ENCODE measurements at regions not wholly inside any gene's neighbourhood (a gene's known extent, or its start where the extent isn't known, plus 50 kb on each side); places are given as distances from the start of the nearest gene placed in this dataset.

DNA sequence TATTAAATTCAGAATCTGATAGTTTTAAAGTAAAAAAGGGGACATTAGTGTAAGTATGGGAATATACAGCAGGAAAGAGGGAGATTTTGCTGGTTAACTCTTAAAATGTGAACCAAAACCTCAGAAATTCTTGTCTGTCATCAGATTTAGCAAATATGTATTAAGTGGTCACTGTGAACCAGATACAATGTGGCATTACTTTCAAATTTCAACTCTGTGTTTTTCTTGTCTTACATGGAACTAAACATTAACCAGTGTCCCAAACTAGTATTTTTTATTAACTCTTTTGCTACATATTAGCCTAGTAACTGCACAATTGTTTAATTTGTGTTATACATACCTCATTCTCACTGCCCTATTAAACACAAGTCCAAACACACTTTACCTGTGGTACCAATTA lies 259.9 kb upstream of the RASA1 start:
- Histone ChIP-seq H3K9me2 (ENCODE audit: insufficient read depth) (no peaks in the 10 kb centered on the region), H3K4me3 (no peak overlapping the region), H3K36me3 (ENCODE audit: insufficient read depth) (no peaks in the 10 kb centered on the region), H3F3A (replicated peaks; ENCODE audit: low read depth) (no peaks in the 10 kb centered on the region), H3K4me1 (ENCODE audit: insufficient read depth) (no peaks in the 10 kb centered on the region), H3K79me2 (replicated peaks; ENCODE audit: insufficient read depth) (no peaks in the 10 kb centered on the region), H3K4me2 (no peak overlapping the region), H3K27me3 (ENCODE audit: insufficient read depth) (no peaks in the 10 kb centered on the region), H4K20me1 (replicated peaks; ENCODE audit: insufficient read depth) (no peaks in the 10 kb centered on the region), H3K27ac (ENCODE audit: low read depth) (no peak overlapping the region), H2AFZ (no peak overlapping the region)
- Mint-ChIP-seq H3K36me3 (ENCODE audit: low read depth) (no peaks in the 10 kb centered on the region), H3K27ac (no peak overlapping the region), H3K4me1 (no peaks in the 10 kb centered on the region), H3K27me3 (ENCODE audit: insufficient read depth, low read depth, poor library complexity) (no peaks in the 10 kb centered on the region), H3K9me3 (no peaks in the 10 kb centered on the region), H3K4me3 (no peak overlapping the region)
- no peak for ATAC-seq
- TF ChIP-seq EZH2 (IDR thresholded peaks at IDR 0.05; ENCODE audit: low read depth, unreplicated experiment) (no peak), EZH2phosphoT487 (IDR thresholded peaks at IDR 0.05; ENCODE audit: unreplicated experiment) (no peak), JUNB (IDR thresholded peaks at IDR 0.05; ENCODE audit: unreplicated experiment) (no peak), POLR2AphosphoS5 (IDR thresholded peaks at IDR 0.05; ENCODE audit: low read depth) (no peak), NANOG (IDR thresholded peaks at IDR 0.05; ENCODE audit: borderline replicate concordance) (no peak), ZNF331 (CRISPR knock-in tag; IDR thresholded peaks at IDR 0.05; ENCODE audit: low read depth) (no peak), CREB1 (CRISPR knock-in tag; IDR thresholded peaks at IDR 0.05; ENCODE audit: low read depth) (no peak), ZNF114 (CRISPR knock-in tag; IDR thresholded peaks at IDR 0.05) (no peak), STAT1 (IDR thresholded peaks at IDR 0.05; ENCODE audit: unreplicated experiment) (no peak)
- TF ChIP-seq, protein P1, sequence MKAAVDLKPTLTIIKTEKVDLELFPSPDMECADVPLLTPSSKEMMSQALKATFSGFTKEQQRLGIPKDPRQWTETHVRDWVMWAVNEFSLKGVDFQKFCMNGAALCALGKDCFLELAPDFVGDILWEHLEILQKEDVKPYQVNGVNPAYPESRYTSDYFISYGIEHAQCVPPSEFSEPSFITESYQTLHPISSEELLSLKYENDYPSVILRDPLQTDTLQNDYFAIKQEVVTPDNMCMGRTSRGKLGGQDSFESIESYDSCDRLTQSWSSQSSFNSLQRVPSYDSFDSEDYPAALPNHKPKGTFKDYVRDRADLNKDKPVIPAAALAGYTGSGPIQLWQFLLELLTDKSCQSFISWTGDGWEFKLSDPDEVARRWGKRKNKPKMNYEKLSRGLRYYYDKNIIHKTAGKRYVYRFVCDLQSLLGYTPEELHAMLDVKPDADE (IDR thresholded peaks at IDR 0.05): no peak
- TF ChIP-seq, protein P2, sequence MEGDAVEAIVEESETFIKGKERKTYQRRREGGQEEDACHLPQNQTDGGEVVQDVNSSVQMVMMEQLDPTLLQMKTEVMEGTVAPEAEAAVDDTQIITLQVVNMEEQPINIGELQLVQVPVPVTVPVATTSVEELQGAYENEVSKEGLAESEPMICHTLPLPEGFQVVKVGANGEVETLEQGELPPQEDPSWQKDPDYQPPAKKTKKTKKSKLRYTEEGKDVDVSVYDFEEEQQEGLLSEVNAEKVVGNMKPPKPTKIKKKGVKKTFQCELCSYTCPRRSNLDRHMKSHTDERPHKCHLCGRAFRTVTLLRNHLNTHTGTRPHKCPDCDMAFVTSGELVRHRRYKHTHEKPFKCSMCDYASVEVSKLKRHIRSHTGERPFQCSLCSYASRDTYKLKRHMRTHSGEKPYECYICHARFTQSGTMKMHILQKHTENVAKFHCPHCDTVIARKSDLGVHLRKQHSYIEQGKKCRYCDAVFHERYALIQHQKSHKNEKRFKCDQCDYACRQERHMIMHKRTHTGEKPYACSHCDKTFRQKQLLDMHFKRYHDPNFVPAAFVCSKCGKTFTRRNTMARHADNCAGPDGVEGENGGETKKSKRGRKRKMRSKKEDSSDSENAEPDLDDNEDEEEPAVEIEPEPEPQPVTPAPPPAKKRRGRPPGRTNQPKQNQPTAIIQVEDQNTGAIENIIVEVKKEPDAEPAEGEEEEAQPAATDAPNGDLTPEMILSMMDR (conservative IDR thresholded peaks at IDR 0.05; ENCODE audit: low read depth in 2 of 2): no peak
- TF ChIP-seq, protein P3, sequence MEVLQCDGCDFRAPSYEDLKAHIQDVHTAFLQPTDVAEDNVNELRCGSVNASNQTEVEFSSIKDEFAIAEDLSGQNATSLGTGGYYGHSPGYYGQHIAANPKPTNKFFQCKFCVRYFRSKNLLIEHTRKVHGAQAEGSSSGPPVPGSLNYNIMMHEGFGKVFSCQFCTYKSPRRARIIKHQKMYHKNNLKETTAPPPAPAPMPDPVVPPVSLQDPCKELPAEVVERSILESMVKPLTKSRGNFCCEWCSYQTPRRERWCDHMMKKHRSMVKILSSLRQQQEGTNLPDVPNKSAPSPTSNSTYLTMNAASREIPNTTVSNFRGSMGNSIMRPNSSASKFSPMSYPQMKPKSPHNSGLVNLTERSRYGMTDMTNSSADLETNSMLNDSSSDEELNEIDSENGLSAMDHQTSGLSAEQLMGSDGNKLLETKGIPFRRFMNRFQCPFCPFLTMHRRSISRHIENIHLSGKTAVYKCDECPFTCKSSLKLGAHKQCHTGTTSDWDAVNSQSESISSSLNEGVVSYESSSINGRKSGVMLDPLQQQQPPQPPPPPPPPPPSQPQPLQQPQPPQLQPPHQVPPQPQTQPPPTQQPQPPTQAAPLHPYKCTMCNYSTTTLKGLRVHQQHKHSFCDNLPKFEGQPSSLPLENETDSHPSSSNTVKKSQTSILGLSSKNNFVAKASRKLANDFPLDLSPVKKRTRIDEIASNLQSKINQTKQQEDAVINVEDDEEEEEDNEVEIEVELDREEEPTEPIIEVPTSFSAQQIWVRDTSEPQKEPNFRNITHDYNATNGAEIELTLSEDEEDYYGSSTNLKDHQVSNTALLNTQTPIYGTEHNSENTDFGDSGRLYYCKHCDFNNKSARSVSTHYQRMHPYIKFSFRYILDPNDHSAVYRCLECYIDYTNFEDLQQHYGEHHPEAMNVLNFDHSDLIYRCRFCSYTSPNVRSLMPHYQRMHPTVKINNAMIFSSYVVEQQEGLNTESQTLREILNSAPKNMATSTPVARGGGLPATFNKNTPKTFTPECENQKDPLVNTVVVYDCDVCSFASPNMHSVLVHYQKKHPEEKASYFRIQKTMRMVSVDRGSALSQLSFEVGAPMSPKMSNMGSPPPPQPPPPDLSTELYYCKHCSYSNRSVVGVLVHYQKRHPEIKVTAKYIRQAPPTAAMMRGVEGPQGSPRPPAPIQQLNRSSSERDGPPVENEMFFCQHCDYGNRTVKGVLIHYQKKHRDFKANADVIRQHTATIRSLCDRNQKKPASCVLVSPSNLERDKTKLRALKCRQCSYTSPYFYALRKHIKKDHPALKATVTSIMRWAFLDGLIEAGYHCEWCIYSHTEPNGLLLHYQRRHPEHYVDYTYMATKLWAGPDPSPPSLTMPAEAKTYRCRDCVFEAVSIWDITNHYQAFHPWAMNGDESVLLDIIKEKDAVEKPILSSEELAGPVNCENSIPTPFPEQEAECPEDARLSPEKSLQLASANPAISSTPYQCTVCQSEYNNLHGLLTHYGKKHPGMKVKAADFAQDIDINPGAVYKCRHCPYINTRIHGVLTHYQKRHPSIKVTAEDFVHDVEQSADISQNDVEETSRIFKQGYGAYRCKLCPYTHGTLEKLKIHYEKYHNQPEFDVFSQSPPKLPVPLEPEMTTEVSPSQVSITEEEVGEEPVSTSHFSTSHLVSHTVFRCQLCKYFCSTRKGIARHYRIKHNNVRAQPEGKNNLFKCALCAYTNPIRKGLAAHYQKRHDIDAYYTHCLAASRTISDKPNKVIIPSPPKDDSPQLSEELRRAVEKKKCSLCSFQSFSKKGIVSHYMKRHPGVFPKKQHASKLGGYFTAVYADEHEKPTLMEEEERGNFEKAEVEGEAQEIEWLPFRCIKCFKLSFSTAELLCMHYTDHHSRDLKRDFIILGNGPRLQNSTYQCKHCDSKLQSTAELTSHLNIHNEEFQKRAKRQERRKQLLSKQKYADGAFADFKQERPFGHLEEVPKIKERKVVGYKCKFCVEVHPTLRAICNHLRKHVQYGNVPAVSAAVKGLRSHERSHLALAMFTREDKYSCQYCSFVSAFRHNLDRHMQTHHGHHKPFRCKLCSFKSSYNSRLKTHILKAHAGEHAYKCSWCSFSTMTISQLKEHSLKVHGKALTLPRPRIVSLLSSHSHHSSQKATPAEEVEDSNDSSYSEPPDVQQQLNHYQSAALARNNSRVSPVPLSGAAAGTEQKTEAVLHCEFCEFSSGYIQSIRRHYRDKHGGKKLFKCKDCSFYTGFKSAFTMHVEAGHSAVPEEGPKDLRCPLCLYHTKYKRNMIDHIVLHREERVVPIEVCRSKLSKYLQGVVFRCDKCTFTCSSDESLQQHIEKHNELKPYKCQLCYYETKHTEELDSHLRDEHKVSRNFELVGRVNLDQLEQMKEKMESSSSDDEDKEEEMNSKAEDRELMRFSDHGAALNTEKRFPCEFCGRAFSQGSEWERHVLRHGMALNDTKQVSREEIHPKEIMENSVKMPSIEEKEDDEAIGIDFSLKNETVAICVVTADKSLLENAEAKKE (CRISPR knock-in tag; IDR thresholded peaks at IDR 0.05): no peak
- TF ChIP-seq, protein P4, sequence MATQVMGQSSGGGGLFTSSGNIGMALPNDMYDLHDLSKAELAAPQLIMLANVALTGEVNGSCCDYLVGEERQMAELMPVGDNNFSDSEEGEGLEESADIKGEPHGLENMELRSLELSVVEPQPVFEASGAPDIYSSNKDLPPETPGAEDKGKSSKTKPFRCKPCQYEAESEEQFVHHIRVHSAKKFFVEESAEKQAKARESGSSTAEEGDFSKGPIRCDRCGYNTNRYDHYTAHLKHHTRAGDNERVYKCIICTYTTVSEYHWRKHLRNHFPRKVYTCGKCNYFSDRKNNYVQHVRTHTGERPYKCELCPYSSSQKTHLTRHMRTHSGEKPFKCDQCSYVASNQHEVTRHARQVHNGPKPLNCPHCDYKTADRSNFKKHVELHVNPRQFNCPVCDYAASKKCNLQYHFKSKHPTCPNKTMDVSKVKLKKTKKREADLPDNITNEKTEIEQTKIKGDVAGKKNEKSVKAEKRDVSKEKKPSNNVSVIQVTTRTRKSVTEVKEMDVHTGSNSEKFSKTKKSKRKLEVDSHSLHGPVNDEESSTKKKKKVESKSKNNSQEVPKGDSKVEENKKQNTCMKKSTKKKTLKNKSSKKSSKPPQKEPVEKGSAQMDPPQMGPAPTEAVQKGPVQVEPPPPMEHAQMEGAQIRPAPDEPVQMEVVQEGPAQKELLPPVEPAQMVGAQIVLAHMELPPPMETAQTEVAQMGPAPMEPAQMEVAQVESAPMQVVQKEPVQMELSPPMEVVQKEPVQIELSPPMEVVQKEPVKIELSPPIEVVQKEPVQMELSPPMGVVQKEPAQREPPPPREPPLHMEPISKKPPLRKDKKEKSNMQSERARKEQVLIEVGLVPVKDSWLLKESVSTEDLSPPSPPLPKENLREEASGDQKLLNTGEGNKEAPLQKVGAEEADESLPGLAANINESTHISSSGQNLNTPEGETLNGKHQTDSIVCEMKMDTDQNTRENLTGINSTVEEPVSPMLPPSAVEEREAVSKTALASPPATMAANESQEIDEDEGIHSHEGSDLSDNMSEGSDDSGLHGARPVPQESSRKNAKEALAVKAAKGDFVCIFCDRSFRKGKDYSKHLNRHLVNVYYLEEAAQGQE (IDR thresholded peaks at IDR 0.05; ENCODE audit: unreplicated experiment): no peak
- no peak for DNase-seq (ENCODE audit: low spot score)

Measured in GM23338 (cell line).